HAP-1 (cell line): ENCODE measurements at regions not wholly inside any gene's neighbourhood (a gene's known extent, or its start where the extent isn't known, plus 50 kb on each side); places are given as distances from the start of the nearest gene placed in this dataset.

Experiments
- DNase-seq, 2 experiments: peaks; one replicate each; pipeline ENCODE4 v3.0.0-alpha.2; 2016 to 2020; ENCODE audit warnings: low spot score in 2 of 2
- H3K27me3 ChIP-seq: fragments of 250-450 bp; sonication (Bioruptor Pico); 2 replicates; pipeline ENCODE4 v1.5.1; 2020; ENCODE audit warnings: low read depth, mild to moderate bottlenecking, moderate library complexity
- H3K36me3 ChIP-seq: fragments of 250-450 bp; sonication (Bioruptor Pico); replicated peaks from 2 replicates; pipeline ENCODE4 v1.5.1; 2020; ENCODE audit warnings: mild to moderate bottlenecking
- H3K4me1 ChIP-seq: fragments of 250-450 bp; sonication (Bioruptor Pico); 2 replicates; pipeline ENCODE4 v1.5.1; 2020; ENCODE audit warnings: mild to moderate bottlenecking
- H3K4me3 ChIP-seq: fragments of 250-450 bp; sonication (Bioruptor Pico); 2 replicates; pipeline ENCODE4 v1.5.1; 2020; ENCODE audit warnings: mild to moderate bottlenecking, moderate library complexity
- H3K9me3 ChIP-seq: fragments of 250-450 bp; sonication (Bioruptor Pico); 2 replicates; pipeline ENCODE4 v1.5.1; 2020; ENCODE audit warnings: mild to moderate bottlenecking, moderate library complexity
- in situ Hi-C: fragments of 300-500 bp; cut with MboI; formaldehyde crosslinking; loops from 3 replicates; pipeline ENCODE4 v1.14.3; 2020; ENCODE audit warnings: low sequenced_read_pairs, inconsistent platforms, mixed read lengths

DNA sequence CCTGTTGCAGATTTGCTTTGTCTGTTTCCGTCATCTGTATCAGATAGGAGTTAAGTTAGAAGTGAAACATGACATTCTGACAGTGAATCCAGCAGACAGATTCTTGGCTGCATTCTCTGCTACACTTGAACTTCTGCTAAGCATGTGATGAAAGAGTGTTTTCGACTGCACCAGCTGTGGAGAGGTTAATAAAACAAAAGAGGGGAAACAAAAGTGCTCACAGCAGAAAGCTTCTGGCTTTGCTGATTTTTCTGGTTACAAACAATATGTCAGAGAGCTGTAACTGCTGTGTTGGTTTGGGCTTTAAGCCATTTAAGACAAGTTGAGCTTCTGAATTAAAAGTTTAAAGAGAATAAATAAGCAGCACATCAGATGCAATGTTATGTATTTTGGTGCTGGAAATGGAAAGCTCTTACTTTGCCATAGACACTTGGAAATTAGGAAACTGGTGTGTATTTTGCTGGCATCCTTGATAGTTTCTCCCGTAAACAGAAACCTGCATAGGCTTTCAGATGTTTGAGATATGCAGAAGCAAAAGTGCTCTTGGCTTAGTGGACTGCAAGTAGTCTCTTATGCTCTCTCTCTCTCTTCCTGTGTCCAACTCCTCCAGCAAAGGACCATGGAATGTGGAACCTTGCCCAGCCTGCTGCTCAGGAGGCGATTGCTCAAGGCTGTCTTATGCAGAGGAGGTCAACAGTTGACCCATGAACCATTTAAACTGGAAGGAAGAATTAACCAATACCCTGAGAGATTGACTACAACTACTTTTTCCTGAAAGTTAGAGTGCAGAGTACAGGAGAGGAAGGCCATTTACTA, 104.9 kb downstream of the RPS12 start:
- no peak overlapping the region for H3K4me3 ChIP-seq
- DNase-seq, result no peak
- no peaks in the 10 kb centered on the region for H3K27me3 ChIP-seq
- H3K4me1 ChIP-seq, result no peaks in the 10 kb centered on the region; the same call in 1 of the 2 replicates
- in situ Hi-C loops, result no loop called here
- H3K36me3 ChIP-seq, result no peaks in the 10 kb centered on the region
- no peaks in the 10 kb centered on the region for H3K9me3 ChIP-seq

DNA sequence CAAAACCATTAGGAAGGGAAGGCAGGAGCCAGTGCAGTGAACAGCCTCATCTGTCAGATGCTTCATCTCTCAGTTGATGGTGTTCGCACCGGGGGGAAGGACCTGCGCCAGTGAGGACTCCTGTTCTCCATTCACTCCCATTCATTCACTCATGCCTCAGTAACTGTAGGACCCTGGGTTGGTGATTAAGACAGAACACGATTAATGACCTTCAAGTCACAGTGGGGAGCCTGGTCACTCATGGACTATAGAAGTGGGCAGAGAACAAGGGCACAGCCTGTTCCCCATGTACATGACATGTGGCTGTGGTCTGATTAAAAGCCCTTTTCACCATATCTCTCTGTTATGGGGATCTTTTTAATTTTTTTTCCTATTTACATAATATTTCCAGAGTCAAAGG, 113.3 kb downstream of the RPS12 start:
- H3K4me3 ChIP-seq, result no peak overlapping the region
- no peak for DNase-seq
- no peaks in the 10 kb centered on the region for H3K36me3 ChIP-seq
- in situ Hi-C loops, result no loop called here
- H3K9me3 ChIP-seq, result no peaks in the 10 kb centered on the region
- H3K4me1 ChIP-seq, result peaks cover 15% of the 10 kb centered on the region
- H3K27me3 ChIP-seq, result no peaks in the 10 kb centered on the region

DNA sequence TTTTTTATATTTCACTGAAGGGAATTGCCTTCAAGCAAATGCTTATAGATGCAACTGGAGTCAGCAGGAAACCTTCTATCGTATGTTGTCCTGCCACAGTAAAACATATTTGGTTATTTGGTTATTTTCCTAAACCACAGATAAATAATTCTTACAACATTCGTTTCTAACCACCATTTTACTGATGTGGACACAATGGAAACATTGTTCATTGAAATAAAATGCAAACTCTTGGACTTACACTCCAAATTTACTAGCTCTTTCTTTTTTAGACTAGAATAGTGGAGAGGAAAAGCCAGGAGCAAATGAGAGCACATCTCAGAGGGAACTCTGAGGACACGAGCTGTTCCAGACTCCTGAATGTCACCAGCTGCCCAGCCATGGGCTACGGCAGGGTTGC, 114.8 kb downstream of the RPS12 start:
- in situ Hi-C loops, result no loop called here
- no peak overlapping the region for H3K4me3 ChIP-seq
- no peaks in the 10 kb centered on the region for H3K9me3 ChIP-seq
- peaks cover 25% of the 10 kb centered on the region for H3K4me1 ChIP-seq
- H3K36me3 ChIP-seq, result no peaks in the 10 kb centered on the region
- DNase-seq, result no peak
- no peaks in the 10 kb centered on the region for H3K27me3 ChIP-seq

DNA sequence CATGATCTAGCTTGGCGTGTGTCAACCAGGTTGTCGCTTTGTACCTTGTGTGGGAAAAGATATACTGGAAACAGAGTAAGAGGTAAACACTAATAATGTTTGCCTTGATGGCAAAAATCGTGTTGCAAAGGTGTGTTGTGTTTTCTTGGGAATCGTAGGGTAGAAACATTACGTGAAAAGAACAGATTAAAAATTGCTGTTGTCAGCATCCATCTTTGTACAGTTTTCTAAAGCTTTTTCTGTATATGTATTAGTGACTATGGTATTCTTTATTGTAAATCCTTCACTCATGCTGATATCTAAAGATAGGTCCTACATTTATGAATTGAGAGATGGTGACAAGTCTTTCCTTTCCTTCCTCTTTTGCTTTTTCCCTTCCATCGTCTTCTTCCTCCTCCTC, 116.9 kb downstream of the RPS12 start:
- Histone ChIP-seq H3K4me1 (peaks cover 28% of the 10 kb centered on the region), H3K36me3 (no peaks in the 10 kb centered on the region), H3K27me3 (no peaks in the 10 kb centered on the region), H3K9me3 (no peaks in the 10 kb centered on the region), H3K4me3 (no peak overlapping the region)
- in situ Hi-C loops, result no loop called here
- no peak for DNase-seq

DNA sequence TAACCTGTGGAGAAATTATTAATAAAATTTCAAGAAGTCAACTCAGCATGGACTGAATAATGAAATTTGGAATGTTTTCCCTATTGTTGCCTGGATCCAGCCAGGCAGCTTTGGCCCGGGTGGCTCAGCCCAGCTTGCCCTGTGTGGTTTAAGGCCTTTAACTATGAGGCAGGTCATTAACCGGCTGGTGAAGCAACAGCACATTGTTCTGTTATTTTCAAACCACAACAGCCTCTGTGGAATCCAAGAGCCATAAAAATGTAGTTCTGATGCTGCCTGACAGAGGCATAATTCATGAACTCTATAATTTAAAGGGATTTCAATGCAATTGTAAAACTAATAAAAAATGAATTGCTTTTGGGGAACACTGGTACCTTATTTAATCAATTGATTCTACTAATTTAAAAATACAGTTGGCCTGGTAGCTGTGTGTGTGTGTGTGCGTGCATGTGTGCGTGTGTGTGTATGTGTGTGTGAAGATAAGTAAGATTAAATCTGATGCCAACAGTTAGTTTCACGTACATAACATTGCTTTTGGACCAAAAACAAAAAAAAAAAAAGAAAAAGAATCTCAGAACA, 117.7 kb downstream of the RPS12 start:
- DNase-seq, result peak; percentile 57 to 61
- Histone ChIP-seq H3K4me3 (no peak overlapping the region), H3K9me3 (no peaks in the 10 kb centered on the region), H3K27me3 (no peaks in the 10 kb centered on the region), H3K4me1 (peaks cover 28% of the 10 kb centered on the region), H3K36me3 (no peaks in the 10 kb centered on the region)
- in situ Hi-C loops, result no loop called here

DNA sequence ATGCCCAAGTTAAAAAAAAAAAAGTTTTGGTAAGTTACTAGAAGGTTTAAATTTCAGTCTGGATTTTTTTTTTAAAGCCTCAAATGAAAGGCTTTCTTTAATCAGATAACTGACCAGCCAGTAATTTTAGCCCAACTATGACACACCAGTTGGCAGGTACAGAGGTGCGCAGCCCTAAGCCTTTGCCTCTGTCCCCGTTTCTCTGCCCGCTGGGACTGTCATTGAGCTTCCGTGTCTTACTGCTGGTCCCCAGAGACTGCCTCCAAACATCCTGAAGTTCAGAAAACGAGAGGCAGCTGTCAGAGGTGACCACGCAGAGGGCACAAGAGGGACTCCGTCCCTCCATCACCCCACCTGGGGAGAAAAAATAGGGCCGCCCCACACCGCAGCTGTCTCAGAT, 118.2 kb downstream of the RPS12 start:
- Histone ChIP-seq H3K4me3 (peak overlapping the region; percentile 2; the same call in 1 of the 2 replicates), H3K36me3 (no peaks in the 10 kb centered on the region), H3K4me1 (peaks cover 28% of the 10 kb centered on the region), H3K27me3 (no peaks in the 10 kb centered on the region), H3K9me3 (no peaks in the 10 kb centered on the region)
- in situ Hi-C loops, result no loop called here
- peak in 1 of 2 experiments; percentile 50 for DNase-seq

DNA sequence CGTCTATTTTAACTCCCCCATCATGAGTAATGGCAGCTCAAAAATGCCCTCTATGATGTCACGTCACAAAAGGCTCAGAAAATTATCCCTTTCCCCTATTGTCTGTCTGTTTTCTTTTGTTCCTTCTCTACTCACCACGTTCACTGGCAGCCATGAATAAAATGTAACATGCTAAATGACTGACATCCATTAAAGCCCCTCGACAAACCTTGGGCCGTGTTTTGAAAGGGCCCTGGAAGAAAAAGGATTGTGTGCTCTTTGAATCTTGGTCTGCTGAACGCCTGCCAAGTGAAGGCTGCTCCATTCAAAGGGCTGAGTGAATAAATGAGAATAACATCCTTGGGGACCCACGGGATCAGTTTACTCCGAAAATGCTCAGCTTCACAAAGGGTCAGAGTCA, 118.7 kb downstream of the RPS12 start:
- peak overlapping the region; percentile 2; the same call in 1 of the 2 replicates for H3K4me3 ChIP-seq
- peaks cover 30% of the 10 kb centered on the region for H3K4me1 ChIP-seq
- DNase-seq, result peak; percentile 88 to 97

DNA sequence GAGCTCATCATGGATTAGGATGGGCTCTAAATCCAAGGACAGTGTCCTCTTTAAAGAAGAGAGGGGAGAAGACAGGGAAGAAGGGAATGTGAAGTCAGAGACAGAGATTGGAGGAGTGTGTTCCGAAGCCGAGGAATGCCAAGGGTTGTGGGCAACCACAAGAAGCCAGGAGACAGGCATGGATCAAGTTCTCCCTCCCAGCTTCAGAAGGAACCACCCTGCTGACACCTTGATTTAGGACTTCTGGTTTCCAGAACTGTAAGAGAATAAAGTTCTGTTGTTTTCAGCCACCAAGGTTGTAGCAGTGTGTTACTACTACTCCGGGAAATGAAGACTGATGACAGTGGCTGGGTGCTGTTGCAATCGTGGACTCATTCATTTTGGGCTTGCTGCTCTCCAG, 120.1 kb downstream of the RPS12 start:
- Histone ChIP-seq H3K9me3 (no peaks in the 10 kb centered on the region), H3K36me3 (no peaks in the 10 kb centered on the region), H3K27me3 (no peaks in the 10 kb centered on the region), H3K4me1 (peaks cover 30% of the 10 kb centered on the region), H3K4me3 (no peak overlapping the region)
- in situ Hi-C loops, result no loop called here
- DNase-seq, result no peak

More for the DNA sequence above, 118.7 kb downstream of the RPS12 start:
- Histone ChIP-seq H3K9me3 (no peaks in the 10 kb centered on the region), H3K36me3 (no peaks in the 10 kb centered on the region), H3K27me3 (no peaks in the 10 kb centered on the region)
- in situ Hi-C loops, result no loop called here

DNA sequence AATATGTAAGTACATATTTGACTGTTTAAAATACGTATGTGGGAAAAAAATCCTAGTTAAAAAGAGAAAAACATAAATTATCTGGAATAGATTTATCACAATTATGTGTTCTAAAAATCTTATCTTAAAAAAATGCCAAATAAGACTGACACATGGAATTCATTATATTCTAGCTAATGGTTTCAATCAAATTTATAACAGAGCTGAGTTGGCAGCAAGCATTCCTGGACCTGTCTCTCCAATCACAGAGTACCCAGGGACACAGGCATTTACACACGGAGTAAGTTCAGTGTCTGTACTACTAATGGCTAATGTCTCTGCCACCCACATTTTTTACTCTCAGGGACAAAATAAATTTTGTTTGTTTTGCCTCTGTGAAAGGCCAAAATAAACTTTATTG, 122.3 kb downstream of the RPS12 start:
- H3K9me3 ChIP-seq, result no peaks in the 10 kb centered on the region; the same call in 1 of the 2 replicates
- H3K27me3 ChIP-seq, result no peaks in the 10 kb centered on the region
- in situ Hi-C loops, result no loop called here
- no peaks in the 10 kb centered on the region for H3K36me3 ChIP-seq
- H3K4me3 ChIP-seq, result no peak overlapping the region
- H3K4me1 ChIP-seq, result peaks cover 25% of the 10 kb centered on the region
- no peak for DNase-seq

DNA sequence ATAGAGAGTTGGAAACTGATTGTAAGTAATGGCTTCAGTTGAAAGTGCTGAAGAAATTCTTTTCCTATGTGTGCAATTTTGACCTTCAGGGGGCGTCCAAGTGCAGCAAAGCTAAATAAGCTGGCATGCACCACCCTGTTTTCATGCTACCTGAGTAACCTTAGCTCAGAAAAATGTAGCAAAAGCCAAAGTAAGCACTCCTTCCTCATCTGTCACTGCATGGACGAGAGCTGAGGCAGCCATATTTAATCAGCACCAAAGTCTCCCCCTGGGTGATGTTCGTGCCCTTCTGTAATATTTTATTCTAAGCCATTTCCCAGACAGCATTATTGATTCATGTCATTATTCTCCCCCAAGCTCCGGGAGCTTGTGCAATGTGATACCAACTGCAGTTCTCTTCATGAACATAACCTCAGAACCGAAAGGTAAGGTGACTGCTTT, 123.1 kb downstream of the RPS12 start:
- Histone ChIP-seq H3K4me3 (no peak overlapping the region), H3K36me3 (no peaks in the 10 kb centered on the region), H3K27me3 (no peaks in the 10 kb centered on the region), H3K9me3 (no peaks in the 10 kb centered on the region; the same call in 1 of the 2 replicates), H3K4me1 (peaks cover 18% of the 10 kb centered on the region)
- in situ Hi-C loops, result no loop called here
- DNase-seq, result peak; percentile 71 to 85

DNA sequence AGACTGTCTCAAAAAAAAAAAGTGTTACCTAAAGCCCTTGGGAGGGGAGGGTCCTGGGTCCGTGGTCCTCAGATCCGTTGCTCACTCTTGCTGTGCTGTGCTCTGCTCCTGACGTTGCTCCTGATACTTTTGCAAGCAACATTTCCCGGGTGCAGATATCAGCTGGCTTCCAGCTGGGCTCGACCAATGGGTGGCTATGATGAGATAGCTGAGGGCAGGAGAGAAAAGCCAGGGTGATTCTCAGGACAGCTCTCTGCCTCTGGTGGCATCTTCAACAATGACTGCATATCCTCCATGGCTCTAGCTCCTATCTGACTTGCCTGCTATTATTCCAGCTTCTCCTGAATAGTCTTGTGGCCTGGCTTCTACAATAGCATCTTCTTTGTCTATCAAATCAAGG, 134.5 kb downstream of the RPS12 start:
- H3K4me3 ChIP-seq, result no peak overlapping the region
- in situ Hi-C loops, result loop anchor here (10.0 kb wide), 1 partner anchor 114 kb away; no protein-coding TSS in a partner anchor
- H3K9me3 ChIP-seq, result no peaks in the 10 kb centered on the region
- H3K27me3 ChIP-seq, result no peaks in the 10 kb centered on the region
- H3K4me1 ChIP-seq, result no peaks in the 10 kb centered on the region
- H3K36me3 ChIP-seq, result no peaks in the 10 kb centered on the region
- no peak for DNase-seq

DNA sequence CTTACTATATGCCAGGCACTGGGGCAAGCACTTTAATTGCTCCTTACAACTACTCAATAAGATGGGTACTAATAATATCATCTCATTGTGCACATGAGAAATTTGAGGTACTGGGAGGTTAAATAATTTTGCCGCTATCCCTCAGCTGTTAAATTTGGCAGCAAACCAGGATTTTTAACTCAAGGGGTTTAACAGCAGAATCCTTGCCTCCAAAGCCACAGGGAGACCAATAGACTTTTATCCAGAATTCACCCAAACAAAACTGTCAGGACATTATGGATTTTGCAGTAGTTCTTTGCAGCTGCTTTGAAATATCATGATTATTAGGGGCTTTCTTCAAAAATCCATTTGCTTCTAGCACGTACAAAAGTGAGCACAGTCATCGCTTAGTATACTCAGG, 136.2 kb downstream of the RPS12 start:
- H3K9me3 ChIP-seq, result no peaks in the 10 kb centered on the region
- no peaks in the 10 kb centered on the region for H3K27me3 ChIP-seq
- no peaks in the 10 kb centered on the region for H3K36me3 ChIP-seq
- no peak for DNase-seq
- H3K4me3 ChIP-seq, result no peak overlapping the region
- no peaks in the 10 kb centered on the region for H3K4me1 ChIP-seq
- in situ Hi-C loops, result no loop called here

DNA sequence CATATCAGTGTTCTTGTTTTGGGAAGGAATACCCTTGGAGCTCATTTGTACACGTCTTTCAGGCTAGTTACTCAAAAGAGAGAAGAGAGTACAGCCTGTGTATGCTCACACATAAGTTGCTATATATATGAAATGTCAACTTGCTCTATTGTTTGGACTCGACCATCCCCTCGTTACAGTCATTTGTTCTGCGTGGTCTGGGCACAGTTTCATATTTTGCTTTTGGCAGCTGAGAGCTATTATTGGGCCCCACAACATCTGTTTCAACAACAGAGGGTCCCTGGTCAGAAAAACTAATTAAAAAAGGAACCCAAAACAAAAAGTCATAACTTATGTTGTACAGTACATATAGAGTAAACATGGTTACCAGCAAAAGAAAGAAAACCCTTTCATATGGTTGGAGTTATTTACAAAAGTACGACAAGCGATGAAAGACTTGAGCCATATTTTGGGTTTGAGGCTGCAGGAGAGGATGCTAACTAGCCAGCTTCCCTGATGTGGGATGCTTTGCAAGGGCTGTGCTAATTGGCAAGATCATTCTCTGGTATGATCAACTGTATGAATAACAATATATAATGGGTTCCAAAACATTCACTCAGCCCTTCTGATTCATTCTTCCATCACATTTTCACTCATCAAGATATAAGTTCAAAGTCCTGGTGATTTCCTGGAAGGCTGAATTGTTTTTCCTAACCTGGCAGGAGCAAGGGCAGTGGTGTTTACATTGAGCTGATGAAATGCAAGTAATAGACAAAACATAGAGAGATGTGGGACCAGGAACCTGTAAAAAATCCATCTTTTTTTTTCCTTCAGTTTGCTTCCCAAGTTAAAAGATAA, 137.9 kb downstream of the RPS12 start:
- no peaks in the 10 kb centered on the region for H3K9me3 ChIP-seq
- H3K27me3 ChIP-seq, result no peaks in the 10 kb centered on the region
- H3K4me1 ChIP-seq, result no peaks in the 10 kb centered on the region
- in situ Hi-C loops, result no loop called here
- no peak overlapping the region for H3K4me3 ChIP-seq
- DNase-seq, result no peak
- H3K36me3 ChIP-seq, result no peaks in the 10 kb centered on the region

DNA sequence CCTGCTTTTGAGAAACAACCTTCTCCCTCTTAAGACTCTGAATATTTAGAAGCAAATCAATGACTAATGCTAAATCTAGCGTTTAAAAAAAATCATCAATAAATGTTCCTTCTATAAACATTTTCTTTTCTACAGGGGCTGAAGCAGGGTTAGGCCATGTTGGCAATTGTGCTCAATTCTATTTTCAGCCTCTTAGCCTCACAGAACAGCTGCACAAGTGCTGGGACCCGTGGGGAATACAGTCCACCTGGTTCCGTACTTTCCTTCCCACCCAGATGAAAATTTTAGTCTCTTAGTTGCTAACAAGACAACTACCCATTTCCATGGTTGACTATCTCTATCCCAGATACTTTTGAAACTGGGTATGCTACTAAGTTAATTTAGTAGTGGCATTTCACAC, 138.6 kb downstream of the RPS12 start:
- Histone ChIP-seq H3K9me3 (no peaks in the 10 kb centered on the region), H3K27me3 (no peaks in the 10 kb centered on the region), H3K4me1 (no peaks in the 10 kb centered on the region), H3K4me3 (no peak overlapping the region), H3K36me3 (no peaks in the 10 kb centered on the region)
- in situ Hi-C loops, result no loop called here
- no peak for DNase-seq
